Thyroid gland (tissue), 4 donors: ENCODE measurements at regions not wholly inside any gene's neighbourhood (a gene's known extent, or its start where the extent isn't known, plus 50 kb on each side); places are given as distances from the start of the nearest gene placed in this dataset.

Experiments used
- DNase-seq, 2 donors: peaks; one replicate each; pipeline ENCODE4 v3.0.0-alpha.2; 2019
- H3K27ac ChIP-seq, 3 donors: fragments of 200-600 bp; sonication (generic); 1 replicate in 2 of 3; 2 replicates in 1 of 3; pipeline ENCODE4 v1.5.1; 2016 to 2019; ENCODE audit warnings: mild to moderate bottlenecking in 1 of 3, moderate library complexity in 1 of 3
- H3K27me3 ChIP-seq: fragments of 200-600 bp; sonication (generic); one replicate; pipeline ENCODE4 v1.5.1; 2019
- H3K36me3 ChIP-seq, 2 donors: fragments of 200-600 bp; sonication (generic); one replicate each; pipeline ENCODE4 v1.5.1; 2016 to 2019
- H3K4me1 ChIP-seq, 2 donors: fragments of 200-600 bp; sonication (generic); one replicate each; pipeline ENCODE4 v1.5.1; 2017 to 2019
- H3K4me3 ChIP-seq, 3 donors: fragments of 200-600 bp; sonication (generic); replicated peaks in 1 of 3; 1 replicate in 2 of 3; 2 replicates in 1 of 3; pipeline ENCODE4 v1.5.1; 2016; ENCODE audit warnings: mild to moderate bottlenecking in 1 of 3
- H3K9me3 ChIP-seq: fragments of 200-600 bp; sonication (generic); one replicate; pipeline ENCODE4 v1.5.1; 2017
- POLR2A ChIP-seq, 2 donors: fragments of 450-650 bp; IDR thresholded peaks; one replicate each; pipeline ENCODE4 v1.6.1; 2017; ENCODE audit warnings: antibody characterized with exemption in 2 of 2, mild to moderate bottlenecking in 2 of 2, moderate library complexity in 1 of 2
- WGBS, 2 donors: methylation state at CpG; one replicate each; pipeline ENCODE4 v1.1.5; 2017; 5-methylcytosine and 5-hydroxymethylcytosine counted together
- intact Hi-C: fragments of 100-400 bp; cut with DNase I; formaldehyde crosslinking; loops from one replicate; pipeline ENCODE4 v1.15.1; 2023
- TF ChIP-seq, protein P1 (sequence below), 6 experiments: fragments of 200-600 bp in 3 of 6; fragments of 450-650 bp in 3 of 6; sonication (generic) in 3 of 6; IDR thresholded peaks; one replicate each; pipeline ENCODE4 v1.5.1; 2016 to 2019; ENCODE audit warnings: antibody characterized with exemption in 6 of 6, mild to moderate bottlenecking in 2 of 6, inconsistent platforms in 1 of 6, moderate library complexity in 1 of 6

DNA sequence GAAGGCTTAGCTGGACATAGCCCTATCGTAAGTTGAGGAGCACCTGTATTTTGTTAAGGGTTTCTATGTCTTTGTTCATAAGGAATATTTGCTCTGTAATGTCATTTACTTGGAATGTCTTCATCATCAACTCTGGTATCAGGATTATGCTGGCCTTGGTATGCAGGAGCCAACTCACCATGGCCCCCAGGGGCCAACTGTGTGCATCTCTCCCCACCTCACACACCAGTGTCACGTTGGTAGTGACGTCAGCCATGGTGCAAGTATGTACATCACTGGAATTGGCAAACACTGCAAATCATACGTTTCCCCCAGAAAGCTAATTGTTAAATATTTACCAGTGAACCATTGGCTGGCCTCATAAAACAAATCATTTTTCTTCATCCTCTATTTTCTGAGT lies 70.8 kb downstream of the YTHDF1 start:
- DNase-seq: no peak
- Histone ChIP-seq H3K36me3 (no peaks in the 10 kb centered on the region), H3K27ac (no peak overlapping the region), H3K4me1 (no peaks in the 10 kb centered on the region), H3K27me3 (no peaks in the 10 kb centered on the region), H3K4me3 (no peak overlapping the region), H3K9me3 (no peaks in the 10 kb centered on the region)
- WGBS, 2 donors: 65 to 68% methylated on average over 4 of the region's 4 CpGs
- intact Hi-C loops: no loop called here
- TF ChIP-seq POLR2A (IDR thresholded peaks at IDR 0.05): no peak
- TF ChIP-seq, protein P1, sequence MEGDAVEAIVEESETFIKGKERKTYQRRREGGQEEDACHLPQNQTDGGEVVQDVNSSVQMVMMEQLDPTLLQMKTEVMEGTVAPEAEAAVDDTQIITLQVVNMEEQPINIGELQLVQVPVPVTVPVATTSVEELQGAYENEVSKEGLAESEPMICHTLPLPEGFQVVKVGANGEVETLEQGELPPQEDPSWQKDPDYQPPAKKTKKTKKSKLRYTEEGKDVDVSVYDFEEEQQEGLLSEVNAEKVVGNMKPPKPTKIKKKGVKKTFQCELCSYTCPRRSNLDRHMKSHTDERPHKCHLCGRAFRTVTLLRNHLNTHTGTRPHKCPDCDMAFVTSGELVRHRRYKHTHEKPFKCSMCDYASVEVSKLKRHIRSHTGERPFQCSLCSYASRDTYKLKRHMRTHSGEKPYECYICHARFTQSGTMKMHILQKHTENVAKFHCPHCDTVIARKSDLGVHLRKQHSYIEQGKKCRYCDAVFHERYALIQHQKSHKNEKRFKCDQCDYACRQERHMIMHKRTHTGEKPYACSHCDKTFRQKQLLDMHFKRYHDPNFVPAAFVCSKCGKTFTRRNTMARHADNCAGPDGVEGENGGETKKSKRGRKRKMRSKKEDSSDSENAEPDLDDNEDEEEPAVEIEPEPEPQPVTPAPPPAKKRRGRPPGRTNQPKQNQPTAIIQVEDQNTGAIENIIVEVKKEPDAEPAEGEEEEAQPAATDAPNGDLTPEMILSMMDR (IDR thresholded peaks at IDR 0.05): no peak

DNA sequence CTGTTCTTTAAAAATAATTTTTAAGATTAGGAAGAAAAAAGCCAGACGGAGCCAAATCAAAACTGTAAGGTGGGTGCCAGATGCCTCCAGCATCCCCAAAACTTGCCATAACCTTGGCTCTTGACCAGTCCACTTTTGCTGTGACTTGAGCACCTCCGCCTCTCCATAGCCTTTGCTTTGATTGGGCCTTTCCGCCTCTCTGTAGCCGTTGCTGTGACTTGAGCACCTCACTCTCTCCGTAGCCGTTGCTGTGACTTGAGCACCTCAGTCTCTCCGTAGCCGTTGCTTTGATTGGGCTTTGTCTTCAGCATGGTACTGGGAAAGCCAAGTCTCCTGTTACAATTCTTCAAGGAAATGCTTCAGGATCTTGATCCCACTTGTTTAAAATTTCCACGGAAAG lies 73.0 kb downstream of the YTHDF1 start:
- intact Hi-C loops: no loop called here
- Histone ChIP-seq H3K36me3 (no peaks in the 10 kb centered on the region), H3K9me3 (no peaks in the 10 kb centered on the region), H3K27me3 (no peaks in the 10 kb centered on the region), H3K4me3 (no peak overlapping the region), H3K27ac (no peak overlapping the region), H3K4me1 (no peaks in the 10 kb centered on the region)
- no peak for DNase-seq
- WGBS, 2 donors: 87 to 91% methylated on average over 9 of the region's 9 CpGs
- TF ChIP-seq, protein P1 (IDR thresholded peaks at IDR 0.05): no peak
- no peak for TF ChIP-seq POLR2A (IDR thresholded peaks at IDR 0.05)

DNA sequence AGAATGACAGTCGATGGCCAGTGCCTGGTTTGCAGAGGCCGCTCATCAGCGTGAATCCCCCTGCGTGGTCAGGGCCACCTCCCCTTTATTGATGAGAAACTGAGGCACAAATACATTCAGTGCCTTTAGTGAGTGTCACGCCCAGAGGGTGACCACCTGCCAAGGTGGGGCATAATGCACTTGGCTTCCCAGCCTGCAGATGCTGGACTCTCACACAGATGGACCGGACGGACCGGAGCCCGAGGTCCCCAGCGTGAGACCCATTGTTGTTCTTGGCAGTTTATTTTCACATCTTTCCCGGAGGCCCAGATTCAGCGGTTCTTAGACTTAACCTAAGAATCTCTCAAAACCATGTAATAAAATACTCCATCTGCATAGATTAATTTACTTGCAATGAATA lies 74.4 kb downstream of the YTHDF1 start:
- no peaks in the 10 kb centered on the region for H3K27me3 ChIP-seq

DNA sequence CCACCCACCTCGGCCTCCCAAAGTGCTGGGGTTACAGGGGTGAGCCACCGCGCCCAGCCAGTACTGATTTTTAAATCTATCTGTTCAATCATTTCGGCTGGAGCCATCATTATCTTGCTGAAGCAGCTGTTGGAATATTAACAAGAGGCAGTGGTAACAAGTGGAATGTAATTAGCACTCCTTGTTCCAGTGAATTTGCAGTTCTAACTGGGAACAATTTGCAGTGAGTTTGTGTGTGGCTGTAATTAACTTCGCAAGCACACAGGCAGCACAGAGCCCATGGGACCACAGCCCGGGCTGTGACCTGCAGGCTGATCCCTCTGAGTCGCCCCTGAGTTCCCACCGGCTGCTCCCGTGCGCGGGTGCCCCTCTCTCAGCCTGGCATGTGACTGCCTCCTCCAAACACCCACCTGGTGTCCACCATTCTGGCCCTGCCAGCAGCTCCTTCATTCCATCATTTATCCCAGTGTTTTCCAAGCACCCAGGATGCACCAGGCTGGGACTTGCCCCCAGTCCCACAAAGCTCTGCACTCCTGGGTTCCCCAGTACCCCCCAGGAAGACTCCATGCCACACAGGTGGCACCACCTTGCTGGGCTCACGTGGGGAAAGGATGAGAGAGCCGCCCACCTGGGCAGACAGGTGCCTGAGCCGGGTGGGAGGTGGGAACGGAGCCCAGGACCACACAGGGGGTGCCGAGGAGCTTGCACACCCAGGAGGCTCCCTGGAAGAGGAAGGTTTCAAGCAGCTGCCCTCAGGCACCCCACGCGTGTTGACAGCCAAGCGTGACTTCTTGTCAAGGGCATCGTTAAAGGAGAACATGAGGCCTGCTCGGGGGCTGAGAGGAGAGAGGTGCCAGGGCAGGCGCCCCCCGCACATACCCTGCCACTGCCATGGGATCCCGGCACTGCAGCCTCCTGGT lies 75.2 kb downstream of the YTHDF1 start:
- H3K27ac ChIP-seq: no peak overlapping the region
- no peak overlapping the region for H3K4me3 ChIP-seq
- intact Hi-C loops: no loop called here
- TF ChIP-seq POLR2A (IDR thresholded peaks at IDR 0.05): no peak
- TF ChIP-seq, protein P1 (IDR thresholded peaks at IDR 0.05): no peak
- no peak for DNase-seq
- 73 to 74% methylated on average over 12 to 20 of the region's 24 CpGs for WGBS, 2 donors
- no peaks in the 10 kb centered on the region for H3K27me3 ChIP-seq
- no peaks in the 10 kb centered on the region for H3K9me3 ChIP-seq
- no peaks in the 10 kb centered on the region for H3K36me3 ChIP-seq
- H3K4me1 ChIP-seq: no peaks in the 10 kb centered on the region

More for the DNA sequence above, 74.4 kb downstream of the YTHDF1 start:
- Histone ChIP-seq H3K36me3 (no peaks in the 10 kb centered on the region), H3K4me1 (no peaks in the 10 kb centered on the region), H3K9me3 (no peaks in the 10 kb centered on the region), H3K4me3 (no peak overlapping the region), H3K27ac (no peak overlapping the region)
- WGBS, 2 donors: 84 to 90% methylated on average over 8 to 10 of the region's 12 CpGs
- TF ChIP-seq, protein P1 (IDR thresholded peaks at IDR 0.05): no peak
- TF ChIP-seq POLR2A (IDR thresholded peaks at IDR 0.05): no peak
- intact Hi-C loops: no loop called here
- DNase-seq: no peak

DNA sequence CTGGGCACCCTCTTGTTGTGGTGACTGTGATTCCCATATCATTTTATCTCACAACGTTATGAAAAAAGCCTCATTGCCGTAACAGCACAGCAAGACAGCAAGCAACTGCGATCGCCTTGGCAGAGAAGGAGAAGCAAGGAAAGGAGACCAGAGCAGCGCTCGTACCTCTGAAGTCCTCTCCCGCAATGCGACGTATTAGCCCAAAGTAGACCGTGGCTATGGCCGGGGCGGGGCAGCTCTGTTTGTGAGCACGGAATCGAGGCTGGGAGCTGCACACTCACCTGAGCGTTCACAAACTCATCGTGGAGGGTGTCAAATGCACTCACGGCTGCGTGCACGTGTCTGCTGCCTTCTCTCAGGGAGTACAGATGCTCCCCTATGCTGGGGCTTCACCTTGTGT lies 76.1 kb downstream of the YTHDF1 start:
- H3K4me3 ChIP-seq: no peak overlapping the region
- TF ChIP-seq, protein P1 (IDR thresholded peaks at IDR 0.05): no peak
- no peak for TF ChIP-seq POLR2A (IDR thresholded peaks at IDR 0.05)
- 74 to 86% methylated on average over 19 of the region's 19 CpGs for WGBS, 2 donors
- no peak overlapping the region for H3K27ac ChIP-seq
- H3K27me3 ChIP-seq: no peaks in the 10 kb centered on the region
- H3K9me3 ChIP-seq: no peaks in the 10 kb centered on the region
- H3K4me1 ChIP-seq: no peaks in the 10 kb centered on the region
- no peaks in the 10 kb centered on the region for H3K36me3 ChIP-seq
- DNase-seq: no peak
- intact Hi-C loops: no loop called here
